ENCODE measurements at regions not wholly inside any gene's neighbourhood (a gene's known extent, or its start where the extent isn't known, plus 50 kb on each side); places are given as distances from the start of the nearest gene placed in this dataset.
"Not testable (repeated sequence)": the region's sequence is repeated elsewhere in the genome, so short reads cannot be mapped to it uniquely, and the experiment has no call there.

GRCh38 chr15:69747193-69747592, 294.6 kb downstream of the RPLP1 start:
- no peak for DNase-seq

GRCh38 chr15:69748131-69748530, 295.5 kb downstream of the RPLP1 start:
- DNase-seq: no peak

GRCh38 chr15:69748576-69749185, 296.1 kb downstream of the RPLP1 start:
- no peak for DNase-seq

- no peak for DNase-seq
Measured at GRCh38 chr15:69749274-69749673, 296.7 kb downstream of the RPLP1 start.

GRCh38 chr15:69749797-69750196, 297.2 kb downstream of the RPLP1 start:
- DNase-seq: peak; percentile 25

- DNase-seq: no peak
Measured at GRCh38 chr15:69750253-69750652, 297.6 kb downstream of the RPLP1 start.

DNA sequence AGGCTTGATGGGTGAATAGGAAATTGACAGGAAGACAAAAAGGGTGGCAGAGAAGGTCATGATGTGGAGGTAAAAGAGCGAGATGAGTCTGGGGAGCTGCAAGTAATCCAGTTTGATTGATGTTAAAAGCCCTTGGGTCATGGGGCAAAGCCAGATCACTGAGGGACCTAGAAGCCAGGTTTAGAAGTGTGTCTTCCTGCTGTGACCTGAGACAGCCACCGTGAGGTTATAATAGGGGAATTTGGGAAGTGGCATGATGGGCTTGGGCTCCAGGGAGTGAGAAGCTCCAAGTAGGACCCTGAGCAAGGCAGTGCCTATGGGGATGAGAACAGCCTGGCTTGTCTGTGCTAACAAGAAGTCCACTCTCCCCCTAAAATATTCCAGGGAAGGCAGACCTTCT, 298.5 kb downstream of the RPLP1 start:
- no peak for DNase-seq

DNA sequence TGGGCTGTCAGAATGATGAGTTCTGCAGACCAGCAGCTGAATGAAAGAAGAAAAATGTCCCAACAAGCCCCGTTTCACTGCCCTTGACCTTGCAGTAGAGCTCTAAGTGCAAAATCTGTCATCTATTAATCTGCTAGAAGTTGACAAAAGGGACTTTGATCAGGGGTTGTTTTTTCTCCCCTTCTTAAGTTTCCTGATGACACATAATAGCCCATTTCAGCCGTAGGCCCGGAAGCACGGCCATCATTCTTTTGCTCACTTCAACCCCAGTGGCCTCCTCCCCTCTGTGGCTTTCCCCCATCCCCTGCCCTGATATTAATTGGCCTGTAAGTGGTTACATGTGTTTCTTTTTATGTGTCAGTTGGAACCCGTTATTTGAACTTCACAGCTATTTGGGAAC, 298.9 kb downstream of the RPLP1 start:
- no peak for DNase-seq

- DNase-seq: no peak
Measured at GRCh38 chr15:69753867-69754266, 301.2 kb downstream of the RPLP1 start.

- no peak for DNase-seq
Measured at GRCh38 chr15:69754313-69754712, 301.7 kb downstream of the RPLP1 start.

DNA sequence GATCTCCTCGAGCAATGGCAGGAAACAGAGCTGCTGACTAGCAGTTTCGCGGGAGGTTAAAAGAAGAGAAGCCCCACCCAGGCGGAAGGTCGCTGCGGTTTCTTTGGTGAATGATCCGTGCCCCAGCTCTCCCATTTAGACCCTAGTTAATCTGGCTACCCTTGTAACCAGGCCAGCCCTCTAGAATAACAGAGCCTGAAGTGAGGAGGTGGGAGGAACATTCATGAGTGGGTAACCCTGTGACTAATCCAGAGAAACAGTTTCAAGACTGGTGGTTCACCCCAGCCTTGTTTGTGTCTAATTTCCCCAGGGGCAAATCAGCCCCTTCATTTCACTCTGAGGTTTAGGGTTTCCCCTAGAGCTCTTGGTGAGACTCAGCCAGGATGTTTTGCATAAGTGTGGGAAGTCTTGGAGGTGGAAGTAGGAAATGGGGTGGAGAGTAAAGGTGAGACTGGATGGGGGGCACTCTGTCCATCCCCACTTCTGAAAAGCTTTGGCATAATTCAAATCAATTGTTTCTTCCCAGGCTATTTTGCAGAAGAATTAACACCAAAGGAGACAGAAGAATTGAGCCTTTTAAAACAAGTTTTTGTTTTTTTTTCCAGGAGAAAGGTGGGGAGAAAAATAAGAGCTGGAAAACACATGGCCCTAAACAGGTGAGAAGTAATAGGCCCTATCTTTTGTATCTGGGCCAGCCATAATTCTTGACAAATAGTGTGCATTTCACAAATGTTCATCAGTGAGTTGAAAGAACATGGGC, 303.1 kb downstream of the RPLP1 start:
- DNase-seq: peak; percentile 49

DNA sequence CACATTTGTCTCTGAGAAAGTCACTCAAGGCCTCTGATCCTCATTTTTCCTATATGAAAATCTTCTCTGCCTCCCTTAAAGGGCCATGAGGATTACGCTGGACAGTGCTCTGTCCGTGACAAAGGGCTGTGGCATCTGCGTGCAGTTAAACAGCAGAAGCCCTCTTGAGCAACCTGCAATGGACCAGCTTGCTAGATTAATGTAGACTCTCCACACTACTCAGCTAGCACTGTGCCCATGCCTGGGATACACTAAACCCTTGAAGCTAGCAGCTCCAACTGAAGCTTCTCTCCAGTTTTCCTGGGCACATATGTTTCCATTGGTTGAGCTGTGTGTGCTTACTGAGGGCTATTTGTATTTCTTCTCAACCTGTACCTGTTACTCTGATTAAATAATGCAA, 303.8 kb downstream of the RPLP1 start:
- DNase-seq: no peak

GRCh38 chr15:69757186-69757585, 304.6 kb downstream of the RPLP1 start:
- DNase-seq: no peak

GRCh38 chr15:69758291-69758771, 305.7 kb downstream of the RPLP1 start:
- DNase-seq: no peak

DNA sequence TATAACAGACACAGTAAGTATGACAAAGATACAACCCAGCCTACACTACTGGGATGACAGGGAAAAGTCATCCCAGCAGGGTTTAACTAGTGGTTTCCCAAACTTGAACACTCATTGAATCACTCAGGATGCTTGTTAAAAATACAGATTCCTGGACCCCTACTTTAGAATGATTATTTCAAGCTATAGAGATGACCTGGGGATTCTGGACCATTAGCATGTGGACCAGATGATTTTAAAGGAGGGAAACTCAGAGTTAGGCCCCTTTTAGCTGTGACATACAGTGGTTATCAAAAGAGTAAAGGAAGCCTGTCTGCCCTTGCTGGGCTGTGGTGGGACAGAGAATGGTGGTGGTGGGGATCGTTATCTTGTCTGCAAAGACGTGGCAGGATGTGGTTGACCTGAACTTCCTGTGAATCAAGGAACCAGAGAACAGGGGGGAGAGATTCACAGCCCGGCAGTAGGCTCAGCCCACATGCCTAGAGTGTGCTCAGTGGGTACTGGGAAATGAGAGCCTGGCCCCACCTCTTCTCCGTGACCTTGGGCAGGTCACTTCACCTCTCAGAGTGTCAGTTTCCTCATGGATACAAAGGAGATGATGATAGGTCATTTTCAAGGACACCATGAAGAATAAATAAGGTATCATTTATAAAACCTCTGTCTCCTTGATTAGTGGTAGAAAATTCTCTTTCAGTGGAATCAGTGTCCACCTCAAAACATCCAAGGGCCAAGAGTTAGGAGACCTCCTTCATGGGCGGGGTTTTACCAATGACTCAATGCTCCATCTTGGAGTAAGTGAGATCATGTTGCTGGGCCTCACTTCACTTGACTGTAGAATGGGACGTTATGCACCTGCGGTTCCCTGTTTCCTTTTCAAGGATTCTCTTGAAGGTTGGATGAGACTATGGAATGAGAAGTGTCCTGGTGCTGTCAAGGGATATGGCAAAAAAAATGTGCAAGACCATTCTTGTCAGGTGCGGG, 306.5 kb downstream of the RPLP1 start:
- peak; percentile 85 for DNase-seq

DNA sequence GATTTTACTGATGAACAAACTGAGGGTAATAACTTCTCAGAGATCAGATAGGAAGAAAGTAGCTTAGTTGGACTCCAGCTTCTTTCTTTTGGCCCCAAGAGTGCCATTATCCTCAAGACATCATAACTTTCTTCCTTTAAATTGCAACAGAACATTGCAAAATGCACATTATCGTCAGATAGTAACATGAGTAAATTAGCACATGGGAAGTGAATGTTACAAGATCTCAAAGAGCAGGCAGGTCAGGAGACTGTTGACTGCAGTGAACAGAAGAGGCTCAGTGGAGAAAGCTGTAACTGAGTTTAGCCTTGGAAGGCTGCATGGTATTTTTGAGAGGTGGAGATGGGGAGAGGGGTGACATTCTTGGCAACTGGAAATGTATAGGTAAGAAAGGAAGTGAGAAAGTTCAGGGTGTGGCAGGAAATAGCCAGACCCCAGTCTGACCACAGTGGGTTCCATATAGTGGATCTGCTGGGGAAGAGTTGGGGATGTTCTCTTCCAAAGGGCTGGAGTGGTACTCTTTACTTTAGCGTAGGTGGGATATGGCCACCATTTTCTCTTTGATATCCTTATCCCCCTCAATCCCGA, 307.7 kb downstream of the RPLP1 start:
- DNase-seq: peak; percentile 33

DNA sequence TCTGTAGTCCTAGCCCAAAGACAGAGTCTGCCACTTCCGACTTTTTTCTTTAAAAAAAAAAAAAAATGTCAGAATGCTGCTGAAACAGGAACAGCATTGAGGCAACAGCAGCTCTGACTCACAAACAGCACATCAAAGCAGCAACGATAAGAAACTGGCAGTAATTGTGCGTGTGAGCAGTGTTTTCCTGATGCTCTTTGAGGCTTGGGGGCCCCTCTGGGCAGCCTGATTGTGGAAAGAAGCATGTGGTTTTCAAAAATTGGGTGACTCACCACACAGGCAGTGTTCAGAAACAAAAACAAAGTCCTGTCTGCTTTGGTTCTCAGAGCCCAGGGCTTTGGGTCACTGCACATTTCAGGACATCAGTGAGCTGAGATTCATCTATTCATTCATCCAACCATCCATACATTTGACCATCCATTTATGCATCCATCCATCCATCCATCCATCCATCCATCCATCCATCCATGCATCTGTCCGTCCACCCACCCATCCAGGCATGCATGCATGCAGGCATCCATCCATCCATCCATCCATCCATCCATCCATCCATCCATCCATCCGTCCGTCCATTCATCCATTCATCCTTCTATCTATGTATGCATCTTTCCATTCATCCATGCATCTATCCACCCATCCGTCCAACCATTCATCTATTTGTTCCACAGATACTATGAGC, 308.4 kb downstream of the RPLP1 start:
- DNase-seq: peak; percentile 89

GRCh38 chr15:69762373-69763148, 309.9 kb downstream of the RPLP1 start:
- DNase-seq: no peak

- no peak for DNase-seq
Measured at GRCh38 chr15:69763831-69764230, 311.2 kb downstream of the RPLP1 start.

GRCh38 chr15:69766156-69766555, 313.5 kb downstream of the RPLP1 start:
- no peak for DNase-seq

- no peak for DNase-seq
Measured at GRCh38 chr15:69767191-69767590, 314.6 kb downstream of the RPLP1 start.

GRCh38 chr15:69769336-69769735, 316.7 kb downstream of the RPLP1 start:
- DNase-seq: not testable (repeated sequence)
